NCI-H1436 (cell line): ENCODE measurements at regions not wholly inside any gene's neighbourhood (a gene's known extent, or its start where the extent isn't known, plus 50 kb on each side); places are given as distances from the start of the nearest gene placed in this dataset.

ENCODE experiments used
- DNase-seq: peaks from one replicate; lab custom pipeline; 2025; lab: John Stamatoyannopoulos, UW

- no peak for DNase-seq
These were observed 119.7 kb upstream of the RAD23B start for GRCh38 chr9:107163370-107163769.

GRCh38 chr9:107169796-107170195 is 113.3 kb upstream of the RAD23B start:
- no peak for DNase-seq

- DNase-seq, result no peak
These were observed 112.3 kb upstream of the RAD23B start for GRCh38 chr9:107170801-107171200.

GRCh38 chr9:107172160-107172978 is 110.7 kb upstream of the RAD23B start:
- peak; percentile 66 for DNase-seq

- no peak for DNase-seq
These were observed 110.1 kb upstream of the RAD23B start for GRCh38 chr9:107172979-107173347.

- no peak for DNase-seq
These were observed 109.5 kb upstream of the RAD23B start for GRCh38 chr9:107173422-107174180.

GRCh38 chr9:107174441-107174840 is 108.6 kb upstream of the RAD23B start:
- no peak for DNase-seq

GRCh38 chr9:107175041-107175440 is 108.0 kb upstream of the RAD23B start:
- DNase-seq, result no peak

GRCh38 chr9:107175816-107176435 is 107.2 kb upstream of the RAD23B start:
- no peak for DNase-seq

- peak; percentile 65 for DNase-seq
These were observed 106.5 kb upstream of the RAD23B start for GRCh38 chr9:107176436-107177151.

GRCh38 chr9:107177243-107177839 is 105.7 kb upstream of the RAD23B start:
- DNase-seq, result no peak

GRCh38 chr9:107177857-107178256 is 105.2 kb upstream of the RAD23B start:
- DNase-seq, result peak; percentile 65

- no peak for DNase-seq
These were observed 104.8 kb upstream of the RAD23B start for GRCh38 chr9:107178293-107178692.

- no peak for DNase-seq
These were observed 102.9 kb upstream of the RAD23B start for GRCh38 chr9:107180206-107180605.

GRCh38 chr9:107183176-107183575 is 99.9 kb upstream of the RAD23B start:
- no peak for DNase-seq

- DNase-seq, result no peak
These were observed 94.7 kb upstream of the RAD23B start for GRCh38 chr9:107188376-107188775.

- peak; percentile 52 for DNase-seq
These were observed 92.8 kb upstream of the RAD23B start for GRCh38 chr9:107190061-107190935.

- no peak for DNase-seq
These were observed 92.2 kb upstream of the RAD23B start for GRCh38 chr9:107190936-107191290.

GRCh38 chr9:107193251-107193650 is 89.8 kb upstream of the RAD23B start:
- no peak for DNase-seq

- no peak for DNase-seq
These were observed 84.4 kb upstream of the RAD23B start for GRCh38 chr9:107198718-107199117.

- no peak for DNase-seq
These were observed 75.0 kb upstream of the RAD23B start for GRCh38 chr9:107208121-107208520.
